Transverse colon (tissue), 3 donors: ENCODE measurements at regions not wholly inside any gene's neighbourhood (a gene's known extent, or its start where the extent isn't known, plus 50 kb on each side); places are given as distances from the start of the nearest gene placed in this dataset.

ENCODE experiments used
- CTCF ChIP-seq, 5 experiments: fragments of 200-600 bp in 3 of 5; fragments of 450-650 bp in 2 of 5; sonication (generic) in 3 of 5; IDR thresholded peaks; 1 replicate in 2 of 5; 2 replicates in 3 of 5; pipeline ENCODE4 v1.5.1; 2016 to 2017; ENCODE audit warnings: antibody characterized with exemption in 5 of 5, inconsistent platforms in 3 of 5, mild to moderate bottlenecking in 2 of 5, moderate library complexity in 1 of 5
- EP300 ChIP-seq: sonication (generic); formaldehyde crosslinking; IDR thresholded peaks from one replicate; pipeline ENCODE4 v1.6.1; 2017; ENCODE audit warnings: antibody characterized with exemption, low read depth
- POLR2A ChIP-seq: fragments of 450-650 bp; IDR thresholded peaks from one replicate; pipeline ENCODE4 v1.6.1; 2016; ENCODE audit warnings: antibody characterized with exemption, mild to moderate bottlenecking, moderate library complexity

GRCh38 chr12:75715323-75715644 lies 203.9 kb upstream of the KRR1 start:
- TF ChIP-seq POLR2A (no peak), CTCF (IDR thresholded peaks at IDR 0.05) (no peak), EP300 (no peak)
